Esophagus muscularis mucosa (tissue), 4 donors: ENCODE measurements at regions not wholly inside any gene's neighbourhood (a gene's known extent, or its start where the extent isn't known, plus 50 kb on each side); places are given as distances from the start of the nearest gene placed in this dataset.
A peak's percentile ranks its signal among the peaks of the same experiment; 100 is the strongest.

Experiments used
- DNase-seq: peaks from one replicate; pipeline ENCODE4 v3.0.0-alpha.2; 2017; ENCODE audit errors: extremely low spot score
- H3K27ac ChIP-seq, 4 donors: fragments of 200-600 bp; sonication (generic); replicated peaks in 1 of 4; 1 replicate in 3 of 4; 2 replicates in 1 of 4; pipeline ENCODE4 v1.5.1; 2016 to 2019; ENCODE audit warnings: mild to moderate bottlenecking in 1 of 4
- H3K27me3 ChIP-seq, 4 donors: fragments of 200-600 bp; sonication (generic); one replicate each; pipeline versions ENCODE4 v1.5.1 to v1.6.0; 2016 to 2019
- H3K36me3 ChIP-seq, 4 donors: fragments of 200-600 bp; sonication (generic); one replicate each; pipeline ENCODE4 v1.5.1; 2016 to 2019
- H3K4me1 ChIP-seq, 4 donors: fragments of 200-600 bp; sonication (generic); one replicate each; pipeline ENCODE4 v1.5.1; 2016 to 2019
- H3K4me3 ChIP-seq, 4 donors: fragments of 200-600 bp; sonication (generic); 1 replicate in 2 of 4; 2 replicates in 2 of 4; pipeline ENCODE4 v1.5.1; 2016 to 2019; ENCODE audit warnings: mild to moderate bottlenecking in 4 of 4, moderate library complexity in 1 of 4
- H3K9me3 ChIP-seq, 4 donors: fragments of 200-600 bp; sonication (generic); 1 replicate in 3 of 4; 2 replicates in 1 of 4; pipeline ENCODE4 v1.5.1; 2016 to 2019
- CTCF ChIP-seq, 3 experiments: fragments of 200-600 bp in 2 of 3; fragments of 450-650 bp in 1 of 3; sonication (generic) in 2 of 3; IDR thresholded peaks; one replicate each; pipeline ENCODE4 v1.5.1; 2017 to 2019; ENCODE audit warnings: antibody characterized with exemption in 3 of 3, mild to moderate bottlenecking in 2 of 3, moderate library complexity in 1 of 3
- EP300 ChIP-seq: sonication (generic); formaldehyde crosslinking; IDR thresholded peaks from one replicate; pipeline ENCODE4 v1.6.1; 2017; ENCODE audit warnings: antibody characterized with exemption
- POLR2A ChIP-seq: fragments of 450-650 bp; IDR thresholded peaks from one replicate; pipeline ENCODE4 v1.6.1; 2017; ENCODE audit warnings: antibody characterized with exemption, moderate library complexity, mild to moderate bottlenecking, low read depth
- POLR2AphosphoS5 ChIP-seq, 2 donors: sonication (generic); formaldehyde crosslinking; IDR thresholded peaks; one replicate each; pipeline ENCODE4 v1.6.1; 2017; ENCODE audit warnings: antibody characterized with exemption in 2 of 2
- WGBS: methylation state at CpG from one replicate; pipeline ENCODE4 v1.1.5; 2018; 5-methylcytosine and 5-hydroxymethylcytosine counted together
- intact Hi-C: fragments of 100-400 bp; cut with DNase I; formaldehyde crosslinking; loops from one replicate; pipeline ENCODE4 v1.15.1; 2023

GRCh38 chr2:217261452-217261851 is 401.6 kb upstream of the TNP1 start:
- Histone ChIP-seq H3K27me3 (no peaks in the 10 kb centered on the region), H3K9me3 (no peaks in the 10 kb centered on the region), H3K27ac (no peak overlapping the region), H3K36me3 (no peaks in the 10 kb centered on the region), H3K4me1 (peaks cover 0 to 22% (median 14%) of the 10 kb centered on the region in 4 donors), H3K4me3 (no peak overlapping the region)
- intact Hi-C loops, result no loop called here
- no peak for TF ChIP-seq POLR2AphosphoS5 (IDR thresholded peaks at IDR 0.05)
- no peak for TF ChIP-seq CTCF (IDR thresholded peaks at IDR 0.05)
- no peak for TF ChIP-seq EP300
- TF ChIP-seq POLR2A, result no peak
- 71% methylated on average over 4 of the region's 4 CpGs for WGBS
- peak; percentile 60 for DNase-seq

- H3K36me3 ChIP-seq, result no peaks in the 10 kb centered on the region
- H3K4me3 ChIP-seq, result no peak overlapping the region
- TF ChIP-seq EP300 (no peak), POLR2AphosphoS5 (IDR thresholded peaks at IDR 0.05) (no peak), POLR2A (no peak), CTCF (IDR thresholded peaks at IDR 0.05) (no peak)
- H3K27me3 ChIP-seq, result no peaks in the 10 kb centered on the region
- intact Hi-C loops, result no loop called here
- H3K9me3 ChIP-seq, result no peaks in the 10 kb centered on the region
- H3K27ac ChIP-seq, result no peak overlapping the region
- H3K4me1 ChIP-seq, result peaks cover 0 to 26% (median 14%) of the 10 kb centered on the region in 4 donors
- peak; percentile 74 for DNase-seq
- WGBS, result 87% methylated on average over 8 of the region's 8 CpGs
These were observed 400.7 kb upstream of the TNP1 start for GRCh38 chr2:217260441-217261115.

- peaks cover 0 to 16% (median 5%) of the 10 kb centered on the region in 4 donors for H3K4me1 ChIP-seq
- H3K27me3 ChIP-seq, result no peaks in the 10 kb centered on the region
- no peaks in the 10 kb centered on the region for H3K9me3 ChIP-seq
- DNase-seq, result no peak
- no peak overlapping the region for H3K27ac ChIP-seq
- intact Hi-C loops, result loop anchor here (10.0 kb wide), 1 partner anchor 563 kb away; the partner anchor contains the start of gene IGFBP5
- no peak overlapping the region for H3K4me3 ChIP-seq
- no peak for TF ChIP-seq CTCF (IDR thresholded peaks at IDR 0.05)
- no peak for TF ChIP-seq EP300
- no peak for TF ChIP-seq POLR2AphosphoS5 (IDR thresholded peaks at IDR 0.05)
- TF ChIP-seq POLR2A, result no peak
- 92% methylated on average over 3 of the region's 3 CpGs for WGBS
- no peaks in the 10 kb centered on the region for H3K36me3 ChIP-seq
These were observed 398.3 kb upstream of the TNP1 start for GRCh38 chr2:217258170-217258569.

- intact Hi-C loops, result loop anchor here (10.0 kb wide), 1 partner anchor 561 kb away; the partner anchor contains the start of gene IGFBP5
These were observed 396.4 kb upstream of the TNP1 start for GRCh38 chr2:217256251-217256650.

More at GRCh38 chr2:217256251-217256650, 396.4 kb upstream of the TNP1 start:
- DNase-seq, result no peak
- 69% methylated on average over 3 of the region's 3 CpGs for WGBS
- Histone ChIP-seq H3K9me3 (no peaks in the 10 kb centered on the region), H3K27me3 (no peaks in the 10 kb centered on the region), H3K4me3 (no peak overlapping the region), H3K27ac (no peak overlapping the region), H3K36me3 (no peaks in the 10 kb centered on the region), H3K4me1 (peaks cover 0 to 17% (median 9%) of the 10 kb centered on the region in 4 donors)
- TF ChIP-seq POLR2A (no peak), POLR2AphosphoS5 (IDR thresholded peaks at IDR 0.05) (no peak), EP300 (no peak), CTCF (IDR thresholded peaks at IDR 0.05) (no peak)
